ENCODE measurements at regions not wholly inside any gene's neighbourhood (a gene's known extent, or its start where the extent isn't known, plus 50 kb on each side); places are given as distances from the start of the nearest gene placed in this dataset.

- TF ChIP-seq, protein P1, sequence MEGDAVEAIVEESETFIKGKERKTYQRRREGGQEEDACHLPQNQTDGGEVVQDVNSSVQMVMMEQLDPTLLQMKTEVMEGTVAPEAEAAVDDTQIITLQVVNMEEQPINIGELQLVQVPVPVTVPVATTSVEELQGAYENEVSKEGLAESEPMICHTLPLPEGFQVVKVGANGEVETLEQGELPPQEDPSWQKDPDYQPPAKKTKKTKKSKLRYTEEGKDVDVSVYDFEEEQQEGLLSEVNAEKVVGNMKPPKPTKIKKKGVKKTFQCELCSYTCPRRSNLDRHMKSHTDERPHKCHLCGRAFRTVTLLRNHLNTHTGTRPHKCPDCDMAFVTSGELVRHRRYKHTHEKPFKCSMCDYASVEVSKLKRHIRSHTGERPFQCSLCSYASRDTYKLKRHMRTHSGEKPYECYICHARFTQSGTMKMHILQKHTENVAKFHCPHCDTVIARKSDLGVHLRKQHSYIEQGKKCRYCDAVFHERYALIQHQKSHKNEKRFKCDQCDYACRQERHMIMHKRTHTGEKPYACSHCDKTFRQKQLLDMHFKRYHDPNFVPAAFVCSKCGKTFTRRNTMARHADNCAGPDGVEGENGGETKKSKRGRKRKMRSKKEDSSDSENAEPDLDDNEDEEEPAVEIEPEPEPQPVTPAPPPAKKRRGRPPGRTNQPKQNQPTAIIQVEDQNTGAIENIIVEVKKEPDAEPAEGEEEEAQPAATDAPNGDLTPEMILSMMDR (conservative IDR thresholded peaks at IDR 0.05): no peak
- no peak overlapping the region for H3K27ac ChIP-seq
Measured at GRCh38 chr7:4409946-4410345, 272.1 kb upstream of the FOXK1 start.

DNA sequence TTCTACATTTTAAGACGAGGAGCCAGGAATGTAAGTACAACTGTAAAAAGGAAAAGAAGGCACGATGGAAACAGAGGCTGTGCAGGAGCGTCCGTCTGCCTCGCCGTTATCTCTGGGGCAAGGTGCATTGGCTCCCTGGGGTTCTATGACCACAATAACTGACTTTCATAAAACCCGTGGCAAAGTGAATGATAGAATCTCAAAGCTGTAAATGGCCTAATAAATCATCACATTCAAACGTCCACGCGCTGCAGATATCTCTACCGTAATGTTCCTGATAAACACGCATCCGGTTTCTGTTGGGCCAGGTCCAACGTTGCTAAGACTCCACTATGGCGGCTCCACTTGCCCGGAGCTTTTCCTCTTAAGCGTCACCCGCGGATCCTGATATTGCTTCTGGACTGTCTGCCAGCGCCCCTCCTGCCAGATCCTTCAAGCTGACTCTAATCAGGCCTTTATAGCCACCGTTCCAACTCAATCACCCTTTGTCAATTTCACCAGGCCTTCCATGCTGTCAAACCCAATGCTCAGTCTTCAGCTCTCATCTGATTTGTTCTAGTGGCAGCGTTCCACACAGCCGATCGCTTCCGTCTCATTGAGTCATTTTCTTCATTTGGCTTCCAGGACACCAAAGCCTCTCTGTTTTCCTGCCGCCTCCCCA is 265.6 kb upstream of the FOXK1 start:
- no peak overlapping the region for H3K27ac ChIP-seq
- TF ChIP-seq, protein P1 (conservative IDR thresholded peaks at IDR 0.05): no peak

GRCh38 chr7:4428526-4428925 is 253.6 kb upstream of the FOXK1 start:
- TF ChIP-seq, protein P1 (conservative IDR thresholded peaks at IDR 0.05): no peak
- no peak overlapping the region for H3K27ac ChIP-seq

GRCh38 chr7:4430227-4430626 is 251.9 kb upstream of the FOXK1 start:
- no peak overlapping the region for H3K27ac ChIP-seq
- TF ChIP-seq, protein P1 (conservative IDR thresholded peaks at IDR 0.05): no peak

- TF ChIP-seq, protein P1 (conservative IDR thresholded peaks at IDR 0.05): no peak
- H3K27ac ChIP-seq: no peak overlapping the region
Measured at GRCh38 chr7:4434306-4434705, 247.8 kb upstream of the FOXK1 start.

GRCh38 chr7:4436361-4436895 is 245.7 kb upstream of the FOXK1 start:
- TF ChIP-seq, protein P1 (conservative IDR thresholded peaks at IDR 0.05): no peak
- H3K27ac ChIP-seq: peak overlapping the region; percentile 50

DNA sequence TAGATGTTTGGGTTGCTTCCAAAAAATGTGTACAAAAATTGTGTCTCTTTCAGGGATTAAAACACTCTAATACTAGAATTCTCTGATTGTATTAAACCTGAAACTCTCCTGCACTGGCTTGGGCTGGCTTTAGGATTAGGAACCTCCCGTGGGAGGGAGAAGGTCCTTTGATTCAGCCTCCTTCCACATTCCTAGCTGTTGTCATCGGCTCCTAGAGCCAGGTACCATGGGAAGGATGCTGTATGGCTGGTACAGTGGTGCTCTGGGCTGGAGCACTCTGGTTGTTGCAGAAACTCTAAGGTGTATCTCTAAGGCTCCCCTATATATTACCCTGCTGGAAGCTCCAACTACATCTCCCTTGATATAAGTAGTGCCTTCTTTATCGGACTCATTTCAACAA is 245.2 kb upstream of the FOXK1 start:
- peak overlapping the region; percentile 50 for H3K27ac ChIP-seq
- TF ChIP-seq, protein P1 (conservative IDR thresholded peaks at IDR 0.05): no peak
